Activated T-helper 17 cell treated with anti-CD3 and anti-CD28 coated beads, Interleukin-2, amount 50 U/mL, for 72 hours (primary cell): ENCODE measurements at regions not wholly inside any gene's neighbourhood (a gene's known extent, or its start where the extent isn't known, plus 50 kb on each side); places are given as distances from the start of the nearest gene placed in this dataset.
"Not testable (repeated sequence)": the region's sequence is repeated elsewhere in the genome, so short reads cannot be mapped to it uniquely, and the experiment has no call there.

Experiments used
- ATAC-seq: fragments of 150-1000 bp; cut with Tn5 transposase; replicated peaks from 2 replicates; pipeline ENCODE4 v1.10.0; 2021; ENCODE audit warnings: mild to moderate bottlenecking, moderate library complexity
- H3K27ac Mint-ChIP-seq: one replicate; pipeline ENCODE4 v1.8.0; 2022; ENCODE audit warnings: mixed read lengths
- H3K27me3 Mint-ChIP-seq: one replicate; pipeline ENCODE4 v1.8.0; 2022; ENCODE audit warnings: mixed read lengths
- H3K36me3 Mint-ChIP-seq: one replicate; pipeline ENCODE4 v1.8.0; 2022; ENCODE audit warnings: low read depth, mild to moderate bottlenecking, mixed read lengths
- H3K4me1 Mint-ChIP-seq: one replicate; pipeline ENCODE4 v1.8.0; 2022; ENCODE audit warnings: mixed read lengths
- H3K4me3 Mint-ChIP-seq: one replicate; pipeline ENCODE4 v1.8.0; 2022; ENCODE audit warnings: mild to moderate bottlenecking, mixed read lengths
- H3K9me3 Mint-ChIP-seq: one replicate; pipeline ENCODE4 v1.8.0; 2022; ENCODE audit warnings: mixed read lengths

DNA sequence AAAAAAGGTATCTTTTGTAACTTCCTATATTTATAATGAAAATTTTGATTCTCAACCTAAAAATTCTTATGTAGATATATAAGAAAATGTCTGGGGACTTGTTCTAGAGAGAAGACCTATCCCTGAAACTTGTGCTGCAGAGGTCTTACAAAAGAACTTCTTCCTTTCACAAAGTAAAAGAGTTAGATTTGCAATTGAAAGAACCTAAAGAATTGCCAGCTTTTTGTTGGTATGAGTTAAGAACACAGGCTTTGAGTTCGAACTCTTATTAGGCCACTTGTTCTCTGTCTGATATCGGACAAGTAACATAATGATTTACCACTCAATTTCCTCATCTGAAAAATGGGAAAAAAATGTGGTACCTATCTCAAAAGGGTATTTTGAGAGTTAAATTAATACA lies 162.0 kb upstream of the LAMA2 start:
- H3K36me3 Mint-ChIP-seq: no peaks in the 10 kb centered on the region
- H3K27me3 Mint-ChIP-seq: peaks cover 16% of the 10 kb centered on the region
- H3K9me3 Mint-ChIP-seq: no peaks in the 10 kb centered on the region
- ATAC-seq: no peak
- no peak overlapping the region for H3K27ac Mint-ChIP-seq
- no peak overlapping the region for H3K4me3 Mint-ChIP-seq
- H3K4me1 Mint-ChIP-seq: no peaks in the 10 kb centered on the region

DNA sequence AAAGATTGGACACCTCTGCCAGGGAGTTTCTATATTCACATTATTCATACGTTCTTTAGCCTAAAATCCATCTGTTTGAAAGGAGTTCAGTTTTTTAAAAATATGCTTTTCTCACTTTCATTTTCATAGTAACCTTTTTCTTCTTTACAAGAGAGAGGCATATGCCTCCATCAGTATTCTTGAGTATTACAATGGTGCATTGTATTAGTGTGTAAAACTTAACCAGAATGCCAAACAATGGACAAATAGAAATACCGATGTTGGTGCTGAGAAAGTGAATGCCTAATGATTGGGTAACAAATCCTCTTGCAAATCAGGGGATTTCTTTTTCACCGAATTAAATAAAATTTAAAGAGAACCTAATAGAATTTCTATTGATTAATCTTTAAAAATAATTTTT lies 163.2 kb upstream of the LAMA2 start:
- no peaks in the 10 kb centered on the region for H3K4me1 Mint-ChIP-seq
- H3K27ac Mint-ChIP-seq: no peak overlapping the region
- H3K27me3 Mint-ChIP-seq: peaks cover 22% of the 10 kb centered on the region
- no peaks in the 10 kb centered on the region for H3K9me3 Mint-ChIP-seq
- ATAC-seq: no peak
- H3K36me3 Mint-ChIP-seq: no peaks in the 10 kb centered on the region
- no peak overlapping the region for H3K4me3 Mint-ChIP-seq

DNA sequence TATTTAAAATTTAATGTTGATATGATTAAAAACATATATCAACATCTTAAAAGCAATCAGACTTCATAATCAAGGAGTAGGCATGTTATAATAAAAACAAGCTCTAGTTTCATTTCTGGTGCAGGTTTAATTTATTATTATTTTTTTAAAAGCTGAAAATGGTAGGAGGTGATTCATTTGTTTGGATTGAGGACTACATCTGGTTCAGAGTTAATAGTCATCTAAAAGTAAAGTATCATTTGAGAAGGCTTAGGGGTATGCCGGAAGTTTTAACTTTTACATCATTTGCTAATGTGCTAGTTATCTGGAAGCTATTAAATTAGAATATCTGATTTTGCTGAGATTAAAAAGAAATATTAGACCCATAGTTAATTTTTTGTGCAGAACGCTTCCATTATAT lies 169.5 kb upstream of the LAMA2 start:
- H3K4me3 Mint-ChIP-seq: no peak overlapping the region
- H3K27me3 Mint-ChIP-seq: peaks cover 27% of the 10 kb centered on the region
- H3K36me3 Mint-ChIP-seq: no peaks in the 10 kb centered on the region
- ATAC-seq: no peak
- H3K4me1 Mint-ChIP-seq: no peaks in the 10 kb centered on the region
- H3K9me3 Mint-ChIP-seq: no peaks in the 10 kb centered on the region
- no peak overlapping the region for H3K27ac Mint-ChIP-seq

DNA sequence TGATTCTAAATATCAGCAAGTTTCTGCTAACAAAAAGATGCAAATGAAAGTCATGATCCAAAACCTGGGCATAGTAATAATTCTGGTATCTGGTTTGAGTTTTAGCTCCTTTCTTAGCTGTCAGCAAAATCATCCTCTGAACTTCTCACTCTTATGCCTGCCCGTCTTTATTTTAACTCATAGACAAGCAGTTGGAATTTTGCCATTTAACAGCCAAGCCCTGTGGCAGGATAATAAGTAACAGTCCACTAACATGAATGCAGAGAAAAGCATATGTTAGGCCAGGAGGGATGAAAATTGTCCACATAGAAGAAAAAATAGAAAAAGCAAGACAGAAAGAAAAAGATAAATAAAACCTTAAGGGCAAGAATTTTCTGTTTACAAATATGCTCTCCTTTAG lies 170.0 kb upstream of the LAMA2 start:
- H3K27ac Mint-ChIP-seq: no peak overlapping the region
- ATAC-seq: no peak
- H3K27me3 Mint-ChIP-seq: peaks cover 27% of the 10 kb centered on the region
- H3K36me3 Mint-ChIP-seq: no peaks in the 10 kb centered on the region
- H3K4me1 Mint-ChIP-seq: no peaks in the 10 kb centered on the region
- no peaks in the 10 kb centered on the region for H3K9me3 Mint-ChIP-seq
- H3K4me3 Mint-ChIP-seq: no peak overlapping the region

DNA sequence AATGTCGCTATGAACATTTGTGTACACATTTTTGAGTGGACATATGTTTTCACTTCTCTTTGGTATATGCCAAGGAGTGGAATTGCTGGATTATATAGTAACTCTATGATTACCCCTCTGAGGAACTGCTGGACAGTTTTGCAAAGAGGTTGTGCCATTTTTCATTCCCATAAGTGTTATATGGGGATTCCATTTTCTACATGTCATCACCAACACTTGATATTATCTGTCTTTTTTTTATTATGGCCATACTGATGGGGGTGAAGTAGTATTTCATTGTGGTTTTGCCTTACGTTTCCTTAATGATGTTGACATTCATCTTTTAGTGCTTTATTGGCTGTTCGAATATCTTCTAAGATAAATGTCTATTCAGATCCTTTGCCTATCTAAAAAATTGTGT lies 171.8 kb upstream of the LAMA2 start:
- Mint-ChIP-seq H3K9me3 (no peaks in the 10 kb centered on the region), H3K4me3 (no peak overlapping the region), H3K4me1 (no peaks in the 10 kb centered on the region), H3K27me3 (peaks cover 22% of the 10 kb centered on the region), H3K36me3 (no peaks in the 10 kb centered on the region), H3K27ac (no peak overlapping the region)
- ATAC-seq: no peak

DNA sequence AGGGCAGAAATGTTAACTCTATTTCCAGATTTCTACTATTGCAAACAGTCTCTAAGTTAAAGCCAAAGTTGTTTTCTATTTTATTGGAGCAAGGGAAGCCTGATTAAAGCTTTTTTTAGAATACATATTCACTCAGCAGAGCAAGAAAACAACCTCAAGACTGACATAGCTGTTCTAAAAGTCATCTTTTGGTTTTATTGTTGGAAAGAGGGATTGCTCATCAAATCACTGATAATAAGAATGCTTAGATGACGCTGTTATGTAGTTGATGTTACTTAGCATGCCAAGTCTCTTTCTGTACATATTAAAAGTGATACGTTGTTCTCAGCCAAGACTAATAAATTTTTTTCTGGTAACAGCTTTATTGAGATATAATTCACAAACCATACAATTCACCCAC lies 172.6 kb upstream of the LAMA2 start:
- no peak overlapping the region for H3K27ac Mint-ChIP-seq
- no peaks in the 10 kb centered on the region for H3K9me3 Mint-ChIP-seq
- ATAC-seq: no peak
- H3K36me3 Mint-ChIP-seq: no peaks in the 10 kb centered on the region
- H3K4me1 Mint-ChIP-seq: no peaks in the 10 kb centered on the region
- no peak overlapping the region for H3K4me3 Mint-ChIP-seq
- H3K27me3 Mint-ChIP-seq: peaks cover 14% of the 10 kb centered on the region

DNA sequence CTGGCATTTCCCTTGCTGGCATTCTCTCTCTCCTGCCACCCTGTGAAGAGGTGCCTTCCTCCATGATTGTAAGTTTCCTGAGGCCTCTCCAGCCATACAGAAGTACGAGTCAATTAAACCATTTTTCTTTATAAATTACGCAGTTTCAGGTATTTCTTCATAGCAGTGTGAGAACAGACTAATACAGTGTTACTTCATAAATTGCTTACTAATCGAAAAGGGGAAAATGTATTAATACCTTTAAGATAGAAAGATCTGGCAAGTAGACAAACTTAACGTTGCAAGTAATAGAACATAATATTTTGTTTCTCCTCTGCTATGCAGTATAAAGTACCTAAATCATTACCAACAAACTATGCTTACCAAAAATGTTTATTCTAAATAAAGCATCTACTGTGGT lies 178.3 kb upstream of the LAMA2 start:
- no peaks in the 10 kb centered on the region for H3K27me3 Mint-ChIP-seq
- H3K27ac Mint-ChIP-seq: no peak overlapping the region
- no peaks in the 10 kb centered on the region for H3K4me1 Mint-ChIP-seq
- H3K9me3 Mint-ChIP-seq: peaks cover 3% of the 10 kb centered on the region
- no peak overlapping the region for H3K4me3 Mint-ChIP-seq
- H3K36me3 Mint-ChIP-seq: no peaks in the 10 kb centered on the region
- ATAC-seq: no peak

DNA sequence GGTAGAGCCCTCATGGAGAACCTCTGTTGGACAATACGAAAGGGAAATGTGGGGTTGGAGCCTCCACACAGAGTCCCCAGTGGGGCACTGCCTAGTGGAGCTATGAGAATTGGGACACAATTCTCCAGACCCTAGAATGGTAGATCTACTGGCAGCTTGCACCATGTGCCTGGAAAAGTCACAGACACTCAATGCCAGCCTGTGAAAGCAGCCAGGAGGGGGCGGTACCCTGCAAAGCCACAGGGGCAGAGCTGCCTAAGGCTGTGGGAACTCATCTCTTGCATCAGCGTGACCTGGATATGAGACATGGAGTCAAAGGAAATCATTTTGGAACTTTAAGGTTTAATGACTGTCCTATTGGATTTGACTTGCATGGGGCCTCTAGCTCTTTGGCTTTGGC lies 179.1 kb upstream of the LAMA2 start:
- not testable (repeated sequence) for H3K36me3 Mint-ChIP-seq, H3K27me3 Mint-ChIP-seq, H3K4me1 Mint-ChIP-seq, H3K27ac Mint-ChIP-seq, H3K4me3 Mint-ChIP-seq, H3K9me3 Mint-ChIP-seq, ATAC-seq

DNA sequence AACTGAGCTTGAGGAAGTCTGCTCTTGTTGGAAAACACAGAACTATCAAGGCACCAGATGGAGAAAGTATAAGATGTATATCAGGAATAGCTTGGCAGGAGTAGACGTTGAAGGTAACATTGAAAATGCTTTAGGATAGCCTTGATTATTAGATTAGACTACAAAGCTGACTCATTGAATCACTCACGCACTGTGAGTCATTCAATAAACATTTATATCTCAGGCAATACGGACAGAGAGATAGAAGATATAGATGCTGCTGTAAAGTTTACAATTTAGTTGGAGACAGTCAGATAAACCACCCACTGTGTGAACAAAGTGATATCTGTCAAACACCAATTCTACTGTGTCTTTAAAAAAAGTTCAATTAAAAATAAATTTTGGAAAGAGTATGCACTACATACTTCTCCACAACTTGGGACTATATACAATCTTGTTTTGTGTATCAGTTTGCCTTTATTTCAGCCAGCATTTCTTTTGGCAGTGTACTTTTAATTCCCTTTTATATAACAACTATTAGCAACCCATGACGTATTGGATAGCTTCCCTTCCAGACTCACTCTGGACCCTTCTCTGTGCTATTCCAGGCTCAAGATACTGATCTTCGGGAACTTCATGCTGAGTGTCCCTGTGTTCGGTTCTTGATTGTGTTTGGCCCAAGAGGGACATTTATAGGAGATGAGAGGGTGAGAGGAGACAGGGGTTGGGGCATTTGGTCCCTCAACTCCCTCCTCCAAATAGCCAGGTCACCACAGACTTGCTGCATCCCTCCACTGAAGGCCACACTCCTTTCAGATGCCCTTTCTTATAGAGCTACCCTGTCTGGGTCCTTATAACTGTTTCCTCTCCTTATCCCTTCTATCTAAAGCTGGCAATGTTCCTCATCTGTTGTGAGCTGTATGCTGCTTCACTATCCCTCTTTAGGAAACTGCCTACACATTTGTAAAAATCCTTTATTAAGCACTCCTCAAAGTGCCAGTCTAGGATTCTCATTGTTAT lies 176.6 kb upstream of the PTPRK start:
- H3K4me1 Mint-ChIP-seq: no peaks in the 10 kb centered on the region
- H3K27ac Mint-ChIP-seq: no peak overlapping the region
- H3K4me3 Mint-ChIP-seq: no peak overlapping the region
- H3K9me3 Mint-ChIP-seq: no peaks in the 10 kb centered on the region
- ATAC-seq: no peak
- peaks cover 7% of the 10 kb centered on the region for H3K27me3 Mint-ChIP-seq
- H3K36me3 Mint-ChIP-seq: no peaks in the 10 kb centered on the region

DNA sequence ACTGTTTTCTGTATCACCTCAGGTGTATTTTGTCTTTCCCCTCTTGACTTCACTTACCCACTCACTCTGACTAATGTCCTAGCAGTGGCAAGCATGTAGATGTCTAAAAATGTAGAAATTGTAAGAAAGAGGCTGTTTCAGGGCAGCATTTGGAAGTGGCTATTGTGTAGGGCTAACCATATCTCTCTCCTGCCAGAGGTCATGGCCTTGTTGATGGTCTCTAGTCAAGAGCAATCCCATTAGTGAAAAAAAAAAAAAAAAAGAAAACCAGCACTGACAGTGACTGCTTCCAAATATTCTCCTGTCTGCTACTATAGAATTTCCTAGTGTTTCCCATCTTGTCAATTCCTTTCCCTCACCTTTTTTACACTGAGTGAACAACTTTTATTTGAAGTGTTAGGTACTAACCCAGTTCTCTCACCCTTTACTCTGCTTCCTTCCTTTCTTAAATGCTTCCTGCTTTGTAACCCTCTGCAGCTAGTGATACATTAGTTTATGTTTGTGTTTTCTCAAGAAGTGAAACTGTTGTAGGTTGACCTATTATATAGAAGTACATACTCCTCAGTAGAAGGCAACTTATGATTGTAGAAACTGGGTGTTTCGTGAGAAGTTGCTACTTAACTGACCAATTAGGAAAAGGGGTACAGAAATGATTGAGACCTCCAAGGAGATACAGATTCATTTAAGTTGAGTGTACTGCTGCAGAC lies 174.1 kb upstream of the PTPRK start:
- no peaks in the 10 kb centered on the region for H3K4me1 Mint-ChIP-seq
- no peak overlapping the region for H3K4me3 Mint-ChIP-seq
- H3K9me3 Mint-ChIP-seq: no peaks in the 10 kb centered on the region
- no peak overlapping the region for H3K27ac Mint-ChIP-seq
- H3K36me3 Mint-ChIP-seq: no peaks in the 10 kb centered on the region
- peaks cover 15% of the 10 kb centered on the region for H3K27me3 Mint-ChIP-seq
- ATAC-seq: no peak

DNA sequence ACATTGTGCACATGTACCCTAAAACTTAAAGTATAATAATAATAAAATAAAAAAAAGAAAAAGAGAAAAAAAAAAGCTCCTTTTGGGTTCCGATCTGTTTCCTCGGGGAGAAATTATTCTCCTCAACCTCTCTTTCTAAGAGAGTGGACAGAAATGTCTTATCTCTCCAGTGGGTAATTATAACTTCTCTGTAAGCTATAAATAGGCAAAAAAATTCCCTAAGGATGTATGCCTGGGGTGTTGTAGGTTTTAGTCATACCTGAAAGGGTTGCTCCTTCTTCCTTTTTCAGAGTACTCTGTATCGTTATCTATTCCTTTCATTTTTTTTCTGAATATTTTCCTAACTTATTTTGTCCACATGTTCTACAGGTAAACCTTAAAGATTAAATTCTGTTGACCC lies 169.7 kb upstream of the PTPRK start:
- H3K36me3 Mint-ChIP-seq: no peaks in the 10 kb centered on the region
- no peaks in the 10 kb centered on the region for H3K9me3 Mint-ChIP-seq
- peaks cover 26% of the 10 kb centered on the region for H3K27me3 Mint-ChIP-seq
- no peak overlapping the region for H3K4me3 Mint-ChIP-seq
- H3K4me1 Mint-ChIP-seq: no peaks in the 10 kb centered on the region
- no peak overlapping the region for H3K27ac Mint-ChIP-seq
- ATAC-seq: no peak

DNA sequence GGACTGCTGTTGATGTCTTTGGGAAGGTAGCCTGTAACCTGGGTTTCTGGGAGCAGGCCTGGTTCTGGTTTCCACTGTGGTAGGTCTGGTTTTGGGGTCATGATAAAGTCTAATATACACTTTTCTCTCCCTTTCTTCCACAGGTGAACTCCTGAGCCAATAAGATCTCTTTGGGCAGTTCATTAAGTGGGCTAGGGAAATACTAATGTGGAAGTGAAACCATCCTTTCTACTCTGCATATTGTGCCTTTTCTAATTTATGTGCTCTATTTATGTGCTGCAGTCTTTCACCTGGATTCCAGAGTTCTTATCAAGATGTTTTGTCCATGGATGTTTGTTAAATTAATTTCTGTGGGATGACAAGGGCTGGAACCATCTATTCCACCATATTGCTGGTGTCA lies 165.7 kb upstream of the PTPRK start:
- H3K27me3 Mint-ChIP-seq: peaks cover 23% of the 10 kb centered on the region
- H3K4me1 Mint-ChIP-seq: no peaks in the 10 kb centered on the region
- H3K27ac Mint-ChIP-seq: no peak overlapping the region
- no peaks in the 10 kb centered on the region for H3K9me3 Mint-ChIP-seq
- H3K4me3 Mint-ChIP-seq: no peak overlapping the region
- H3K36me3 Mint-ChIP-seq: no peaks in the 10 kb centered on the region
- ATAC-seq: no peak

DNA sequence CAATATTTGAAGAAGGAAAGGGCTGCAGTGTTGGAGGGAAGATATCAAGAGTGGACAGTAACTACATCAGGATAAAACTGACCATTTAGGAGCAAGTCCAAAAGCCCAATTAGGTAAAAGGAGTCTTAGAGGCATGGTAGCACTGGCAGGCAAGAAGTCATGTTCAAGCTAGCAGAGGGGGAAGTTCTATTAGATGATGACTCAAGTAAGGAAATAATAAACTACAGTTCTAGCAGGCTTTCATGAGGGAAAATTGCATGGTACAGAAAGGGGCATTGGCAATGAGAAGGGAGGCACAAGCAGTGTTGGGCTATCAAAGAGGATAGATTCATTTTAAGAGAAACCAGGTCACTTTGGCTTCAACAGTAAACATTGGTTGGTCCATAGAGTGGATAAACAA lies 156.1 kb upstream of the PTPRK start:
- Mint-ChIP-seq H3K9me3 (no peaks in the 10 kb centered on the region), H3K27ac (no peak overlapping the region), H3K27me3 (peaks cover 10% of the 10 kb centered on the region), H3K4me3 (no peak overlapping the region), H3K4me1 (no peaks in the 10 kb centered on the region), H3K36me3 (no peaks in the 10 kb centered on the region)
- no peak for ATAC-seq

DNA sequence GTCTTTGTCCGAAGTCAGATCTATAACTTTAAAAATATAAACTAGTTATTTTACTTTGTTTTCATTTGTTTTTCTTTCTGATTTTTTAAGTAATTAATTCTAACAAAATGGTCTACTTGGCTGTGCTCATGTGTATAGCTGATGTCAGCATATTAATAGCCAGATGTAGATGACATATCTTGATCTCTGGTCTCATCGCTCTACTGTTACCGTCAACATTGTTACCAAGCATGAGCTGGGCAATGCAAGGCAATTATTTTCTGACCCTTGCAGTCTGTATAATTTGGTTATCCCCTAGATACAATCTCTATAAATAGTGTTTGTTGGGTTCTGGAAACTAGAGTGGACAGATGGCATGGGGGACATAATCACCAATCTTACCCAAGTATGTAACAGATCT lies 151.6 kb upstream of the PTPRK start:
- Mint-ChIP-seq H3K27me3 (peaks cover 13% of the 10 kb centered on the region), H3K36me3 (no peaks in the 10 kb centered on the region), H3K27ac (no peak overlapping the region), H3K4me3 (no peak overlapping the region), H3K9me3 (no peaks in the 10 kb centered on the region), H3K4me1 (no peaks in the 10 kb centered on the region)
- ATAC-seq: no peak

DNA sequence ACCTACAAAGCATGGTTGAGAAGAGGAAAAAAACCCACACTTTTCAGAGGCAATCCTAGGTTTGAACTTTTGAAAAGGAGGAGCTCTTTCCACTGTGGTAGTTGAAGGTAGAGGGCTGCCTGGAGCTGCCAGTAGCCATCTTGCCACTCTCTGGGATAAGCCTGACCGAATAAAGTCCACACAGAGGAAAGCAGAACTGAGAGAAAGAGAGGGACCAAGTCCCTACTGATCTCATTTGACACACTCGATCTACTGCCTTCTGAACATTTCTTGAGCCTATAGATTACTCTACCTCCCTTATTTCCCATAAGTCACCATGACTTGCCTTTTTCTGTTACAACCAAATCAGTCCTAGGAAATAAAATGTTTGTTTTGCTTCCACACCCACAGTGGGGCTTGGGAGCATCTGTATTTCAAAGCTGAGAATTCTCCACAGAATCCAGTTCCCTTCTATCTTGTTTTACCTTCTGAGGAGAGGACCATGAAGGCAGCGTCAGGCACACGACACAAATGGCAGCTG lies 147.0 kb upstream of the PTPRK start:
- Mint-ChIP-seq H3K4me3 (no peak overlapping the region), H3K36me3 (no peaks in the 10 kb centered on the region), H3K27me3 (peaks cover 14% of the 10 kb centered on the region), H3K27ac (no peak overlapping the region), H3K4me1 (no peaks in the 10 kb centered on the region), H3K9me3 (no peaks in the 10 kb centered on the region)
- no peak for ATAC-seq
